GM12892 (cell line): ENCODE measurements at regions not wholly inside any gene's neighbourhood (a gene's known extent, or its start where the extent isn't known, plus 50 kb on each side); places are given as distances from the start of the nearest gene placed in this dataset.

ENCODE experiments used
- POLR2A ChIP-seq: IDR thresholded peaks from 2 replicates; pipeline ENCODE4 v1.6.1; 2011; ENCODE audit warnings: low read depth, low read length, control low read depth
- POLR2AphosphoS5 ChIP-seq: IDR thresholded peaks from 2 replicates; pipeline ENCODE4 v1.6.1; 2011; ENCODE audit warnings: low read depth, low read length, control low read depth
- TAF1 ChIP-seq: IDR thresholded peaks from 2 replicates; pipeline ENCODE4 v1.6.1; 2011; ENCODE audit warnings: low read depth, mild to moderate bottlenecking, control low read depth, low read length, borderline replicate concordance

DNA sequence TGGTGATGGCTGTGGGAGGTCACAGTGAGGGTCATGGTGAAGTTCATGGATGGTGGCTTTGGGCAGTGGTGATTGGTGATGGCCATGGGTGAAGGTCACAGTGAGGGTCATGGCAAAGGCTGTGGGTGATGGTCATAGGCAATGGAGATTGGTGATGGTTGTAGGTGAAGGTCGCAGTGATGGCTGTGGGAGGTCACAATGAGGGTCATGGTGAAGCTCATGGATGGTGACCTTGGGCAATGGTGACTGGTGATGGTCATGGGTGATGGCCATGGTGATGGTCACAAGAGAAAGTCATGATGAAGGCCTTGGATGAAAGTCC, 115.6 kb upstream of the IRX4 start:
- TF ChIP-seq POLR2A: no peak
- TF ChIP-seq TAF1: no peak
- no peak for TF ChIP-seq POLR2AphosphoS5
